ENCODE measurements at regions not wholly inside any gene's neighbourhood (a gene's known extent, or its start where the extent isn't known, plus 50 kb on each side); places are given as distances from the start of the nearest gene placed in this dataset.
"Not testable (repeated sequence)": the region's sequence is repeated elsewhere in the genome, so short reads cannot be mapped to it uniquely, and the experiment has no call there.

- TF ChIP-seq, protein P1, sequence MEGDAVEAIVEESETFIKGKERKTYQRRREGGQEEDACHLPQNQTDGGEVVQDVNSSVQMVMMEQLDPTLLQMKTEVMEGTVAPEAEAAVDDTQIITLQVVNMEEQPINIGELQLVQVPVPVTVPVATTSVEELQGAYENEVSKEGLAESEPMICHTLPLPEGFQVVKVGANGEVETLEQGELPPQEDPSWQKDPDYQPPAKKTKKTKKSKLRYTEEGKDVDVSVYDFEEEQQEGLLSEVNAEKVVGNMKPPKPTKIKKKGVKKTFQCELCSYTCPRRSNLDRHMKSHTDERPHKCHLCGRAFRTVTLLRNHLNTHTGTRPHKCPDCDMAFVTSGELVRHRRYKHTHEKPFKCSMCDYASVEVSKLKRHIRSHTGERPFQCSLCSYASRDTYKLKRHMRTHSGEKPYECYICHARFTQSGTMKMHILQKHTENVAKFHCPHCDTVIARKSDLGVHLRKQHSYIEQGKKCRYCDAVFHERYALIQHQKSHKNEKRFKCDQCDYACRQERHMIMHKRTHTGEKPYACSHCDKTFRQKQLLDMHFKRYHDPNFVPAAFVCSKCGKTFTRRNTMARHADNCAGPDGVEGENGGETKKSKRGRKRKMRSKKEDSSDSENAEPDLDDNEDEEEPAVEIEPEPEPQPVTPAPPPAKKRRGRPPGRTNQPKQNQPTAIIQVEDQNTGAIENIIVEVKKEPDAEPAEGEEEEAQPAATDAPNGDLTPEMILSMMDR (IDR thresholded peaks at IDR 0.05; ENCODE audit: low read depth, low read length, poor library complexity, severe bottlenecking) = no peak
- no peak for TF ChIP-seq EZH2phosphoT487 (IDR thresholded peaks at IDR 0.05; ENCODE audit: borderline replicate concordance, low read length)
- no peaks in the 10 kb centered on the region; the same call in 1 of the 2 replicates for H3K9me2 ChIP-seq (replicated peaks; ENCODE audit: control insufficient read depth, low read length)
- no peak overlapping the region for H3K27ac ChIP-seq (ENCODE audit: low read depth, low read length)
- H3K4me2 ChIP-seq (ENCODE audit: low read length) = no peak overlapping the region
- no peaks in the 10 kb centered on the region for H3K36me3 ChIP-seq (ENCODE audit: control insufficient read depth, low read length)
- H3K27me3 ChIP-seq (ENCODE audit: control insufficient read depth, low read length) = no peaks in the 10 kb centered on the region
- no peaks in the 10 kb centered on the region for H3K9me3 ChIP-seq (ENCODE audit: control insufficient read depth, insufficient read depth, low read length)
- peaks cover 4% of the 10 kb centered on the region; the same call in 1 of the 2 replicates for H3K4me1 ChIP-seq (ENCODE audit: control insufficient read depth, low read length)
- H3K4me3 ChIP-seq (ENCODE audit: low read length) = no peak overlapping the region
- no peaks in the 10 kb centered on the region for H4K20me1 ChIP-seq (ENCODE audit: control insufficient read depth, insufficient read depth, low read depth, low read length)
- no peaks in the 10 kb centered on the region for H3K79me2 ChIP-seq (ENCODE audit: control insufficient read depth, low read length)
- no peaks in the 10 kb centered on the region for H3F3A ChIP-seq (ENCODE audit: control insufficient read depth, insufficient read depth)
These were observed 60.3 kb upstream of the PARP8 start for GRCh38 chr5:50606179-50606578.

- H3K79me2 ChIP-seq (ENCODE audit: control insufficient read depth, low read length); H3K36me3 ChIP-seq (ENCODE audit: control insufficient read depth, low read length); H3K9me3 ChIP-seq (ENCODE audit: control insufficient read depth, insufficient read depth, low read length); H3K27ac ChIP-seq (ENCODE audit: low read depth, low read length); H3K9me2 ChIP-seq (replicated peaks; ENCODE audit: control insufficient read depth, low read length); H3K4me2 ChIP-seq (ENCODE audit: low read length); H3K27me3 ChIP-seq (ENCODE audit: control insufficient read depth, low read length); H4K20me1 ChIP-seq (ENCODE audit: control insufficient read depth, insufficient read depth, low read depth, low read length); H3K4me3 ChIP-seq (ENCODE audit: low read length); H3F3A ChIP-seq (ENCODE audit: control insufficient read depth, insufficient read depth); H3K4me1 ChIP-seq (ENCODE audit: control insufficient read depth, low read length): not testable (repeated sequence)
These were observed 59.0 kb upstream of the PARP8 start for GRCh38 chr5:50607456-50607855.

- not testable (repeated sequence) for H3K36me3 ChIP-seq (ENCODE audit: control insufficient read depth, low read length); H3K27me3 ChIP-seq (ENCODE audit: control insufficient read depth, low read length); H3K79me2 ChIP-seq (ENCODE audit: control insufficient read depth, low read length); H4K20me1 ChIP-seq (ENCODE audit: control insufficient read depth, insufficient read depth, low read depth, low read length); H3K4me3 ChIP-seq (ENCODE audit: low read length); H3K9me3 ChIP-seq (ENCODE audit: control insufficient read depth, insufficient read depth, low read length); H3F3A ChIP-seq (ENCODE audit: control insufficient read depth, insufficient read depth); H3K4me1 ChIP-seq (ENCODE audit: control insufficient read depth, low read length); H3K4me2 ChIP-seq (ENCODE audit: low read length); H3K27ac ChIP-seq (ENCODE audit: low read depth, low read length); H3K9me2 ChIP-seq (replicated peaks; ENCODE audit: control insufficient read depth, low read length)
These were observed 58.3 kb upstream of the PARP8 start for GRCh38 chr5:50607953-50608705.

GRCh38 chr5:50613057-50613456 lies 53.4 kb upstream of the PARP8 start:
- H3K27ac ChIP-seq (ENCODE audit: low read depth, low read length) = not testable (repeated sequence)

More at GRCh38 chr5:50613057-50613456, 53.4 kb upstream of the PARP8 start:
- not testable (repeated sequence) for H3K36me3 ChIP-seq (ENCODE audit: control insufficient read depth, low read length); H3K27me3 ChIP-seq (ENCODE audit: control insufficient read depth, low read length); H3K79me2 ChIP-seq (ENCODE audit: control insufficient read depth, low read length); H3K9me3 ChIP-seq (ENCODE audit: control insufficient read depth, insufficient read depth, low read length); H3F3A ChIP-seq (ENCODE audit: control insufficient read depth, insufficient read depth); H4K20me1 ChIP-seq (ENCODE audit: control insufficient read depth, insufficient read depth, low read depth, low read length); H3K9me2 ChIP-seq (replicated peaks; ENCODE audit: control insufficient read depth, low read length)
- peak overlapping the region; percentile 26; the same call in 1 of the 2 replicates for H3K4me2 ChIP-seq (ENCODE audit: low read length)
- H3K4me1 ChIP-seq (ENCODE audit: control insufficient read depth, low read length) = peaks cover 11% of the 10 kb centered on the region
- H3K4me3 ChIP-seq (ENCODE audit: low read length) = 0 out of 2 replicates have a peak overlapping the region, but pooled peaks have one; percentile 2

All from DOHH2 (cell line).